Testis (tissue), 2 donors: ENCODE measurements at regions not wholly inside any gene's neighbourhood (a gene's known extent, or its start where the extent isn't known, plus 50 kb on each side); places are given as distances from the start of the nearest gene placed in this dataset.

ENCODE experiments used
- CTCF ChIP-seq, 3 experiments: fragments of 450-650 bp in 2 of 3; fragments of 200-600 bp in 1 of 3; sonication (generic) in 1 of 3; IDR thresholded peaks; one replicate each; pipeline ENCODE4 v1.5.1; 2016 to 2019; ENCODE audit warnings: antibody characterized with exemption in 3 of 3, mild to moderate bottlenecking in 2 of 3, moderate library complexity in 1 of 3
- POLR2A ChIP-seq: fragments of 450-650 bp; IDR thresholded peaks from one replicate; pipeline ENCODE4 v1.6.1; 2017; ENCODE audit warnings: antibody characterized with exemption, mild to moderate bottlenecking, moderate library complexity

- TF ChIP-seq CTCF (IDR thresholded peaks at IDR 0.05) (no peak), POLR2A (no peak)
Measured at GRCh38 chr11:10385696-10386095, 69.4 kb upstream of the AMPD3 start.
